AG09319 (cell line): ENCODE measurements at regions not wholly inside any gene's neighbourhood (a gene's known extent, or its start where the extent isn't known, plus 50 kb on each side); places are given as distances from the start of the nearest gene placed in this dataset.
"Not testable (repeated sequence)": the region's sequence is repeated elsewhere in the genome, so short reads cannot be mapped to it uniquely, and the experiment has no call there.

Experiments used
- DNase-seq: peaks from one replicate; pipeline ENCODE4 v3.0.0-alpha.2; 2010; ENCODE audit warnings: low read depth; ENCODE audit errors: extremely low read depth
- CTCF ChIP-seq: IDR thresholded peaks from 2 replicates; pipeline ENCODE4 v1.5.1; 2011; ENCODE audit warnings: low read depth, mild to moderate bottlenecking, inconsistent platforms, low read length, moderate library complexity

GRCh38 chr3:6416049-6416661 is 444.8 kb upstream of the GRM7 start:
- no peak for TF ChIP-seq CTCF
- DNase-seq = no peak

GRCh38 chr3:6417174-6417573 is 443.7 kb upstream of the GRM7 start:
- no peak for TF ChIP-seq CTCF
- no peak for DNase-seq

- DNase-seq = no peak
- no peak for TF ChIP-seq CTCF
Observed at GRCh38 chr3:6418485-6418884, 442.4 kb upstream of the GRM7 start.

GRCh38 chr3:6421666-6422445 is 439.1 kb upstream of the GRM7 start:
- no peak for TF ChIP-seq CTCF
- DNase-seq = no peak

- no peak for TF ChIP-seq CTCF
- no peak for DNase-seq
Observed at GRCh38 chr3:6425289-6425820, 435.6 kb upstream of the GRM7 start.

- DNase-seq = not testable (repeated sequence)
Observed at GRCh38 chr3:6428276-6428675, 432.6 kb upstream of the GRM7 start.

- TF ChIP-seq CTCF = no peak
- DNase-seq = no peak
Observed at GRCh38 chr3:6435951-6436350, 425.0 kb upstream of the GRM7 start.
